Fibroblast of mammary gland (primary cell): ENCODE measurements at regions not wholly inside any gene's neighbourhood (a gene's known extent, or its start where the extent isn't known, plus 50 kb on each side); places are given as distances from the start of the nearest gene placed in this dataset.

ENCODE experiments used
- DNase-seq: peaks from one replicate; pipeline ENCODE4 v3.0.0-alpha.2; 2010; ENCODE audit warnings: low read depth
- H3K4me3 ChIP-seq: 2 replicates; pipeline ENCODE4 v1.5.1; 2011; ENCODE audit warnings: low read depth, mild to moderate bottlenecking, low read length, moderate library complexity; ENCODE audit not compliant: control insufficient read depth
- CTCF ChIP-seq: conservative IDR thresholded peaks from 2 replicates; pipeline ENCODE4 v1.5.1; 2011; ENCODE audit warnings: low read depth, low read length, inconsistent platforms; ENCODE audit not compliant: control insufficient read depth, insufficient read depth

DNA sequence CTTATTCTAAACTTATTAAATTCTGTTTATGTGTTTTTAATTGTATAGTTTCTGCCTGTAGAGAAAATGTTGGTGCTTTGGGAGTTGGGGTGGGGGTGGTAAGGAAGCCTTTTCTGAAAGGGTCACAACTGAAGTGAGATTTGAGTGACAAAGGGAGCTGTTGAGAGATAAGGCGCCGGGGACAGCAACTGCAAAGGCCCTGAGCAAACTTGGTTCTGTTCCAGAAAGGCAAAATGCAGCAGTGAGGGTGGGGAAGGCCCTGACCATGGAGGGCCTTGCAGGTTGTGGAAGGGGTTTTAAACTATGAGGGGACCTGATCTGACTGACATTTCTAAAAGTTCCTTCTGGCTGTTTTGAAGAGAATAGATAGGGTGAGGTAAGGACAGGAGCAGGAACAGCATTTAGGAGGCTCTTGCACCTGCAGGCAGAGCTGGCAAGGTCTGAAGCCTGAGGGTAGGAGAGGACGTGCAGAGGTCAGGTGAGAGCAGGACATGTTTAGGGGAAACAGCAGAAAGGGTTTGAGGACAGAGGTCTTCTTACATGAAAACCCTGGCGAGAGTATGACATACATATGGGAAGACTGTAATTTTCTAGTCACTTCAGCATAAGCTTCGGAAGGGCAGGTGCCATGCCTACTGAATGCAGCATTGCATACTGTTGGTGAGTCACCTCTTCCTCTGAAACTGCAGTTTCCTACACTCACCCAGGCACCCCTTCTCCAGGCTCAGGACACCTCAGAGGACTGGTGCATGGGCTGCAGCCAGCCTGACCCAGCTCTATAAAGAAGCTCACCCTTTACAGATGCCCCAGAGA lies 190.7 kb downstream of the SNX19 start:
- TF ChIP-seq CTCF, result no peak
- H3K4me3 ChIP-seq, result no peak overlapping the region
- peak; percentile 44 for DNase-seq

- H3K4me3 ChIP-seq, result no peak overlapping the region
- DNase-seq, result peak; percentile 65
- TF ChIP-seq CTCF, result no peak
Measured at GRCh38 chr11:130726234-130727037, 189.8 kb downstream of the SNX19 start.

- peak; percentile 38 for DNase-seq
- no peak for TF ChIP-seq CTCF
- no peak overlapping the region for H3K4me3 ChIP-seq
Measured at GRCh38 chr11:130727157-130728119, 188.8 kb downstream of the SNX19 start.

GRCh38 chr11:130728185-130729180 lies 187.8 kb downstream of the SNX19 start:
- H3K4me3 ChIP-seq, result no peak overlapping the region
- no peak for DNase-seq
- no peak for TF ChIP-seq CTCF

DNA sequence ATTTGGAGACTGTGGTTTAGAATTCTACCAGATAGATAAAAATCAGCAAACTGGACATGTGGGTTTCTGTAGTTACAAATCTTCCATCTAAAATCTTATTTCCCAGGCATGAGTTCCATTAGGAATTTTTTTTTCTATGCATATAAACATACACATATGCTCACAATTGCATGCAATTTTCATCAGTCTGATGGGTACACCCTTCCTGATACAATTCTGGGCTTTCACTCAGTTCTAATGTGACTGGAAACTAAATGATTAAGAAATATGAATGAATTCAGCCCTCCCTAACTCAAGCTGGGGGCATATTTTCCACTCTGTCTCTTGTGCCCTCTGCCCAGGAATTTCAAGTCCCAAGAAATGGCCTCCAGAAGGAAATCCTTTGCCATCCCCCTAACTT lies 187.1 kb downstream of the SNX19 start:
- DNase-seq, result no peak
- H3K4me3 ChIP-seq, result no peak overlapping the region
- no peak for TF ChIP-seq CTCF
